ENCODE measurements at regions not wholly inside any gene's neighbourhood (a gene's known extent, or its start where the extent isn't known, plus 50 kb on each side); places are given as distances from the start of the nearest gene placed in this dataset.

DNA sequence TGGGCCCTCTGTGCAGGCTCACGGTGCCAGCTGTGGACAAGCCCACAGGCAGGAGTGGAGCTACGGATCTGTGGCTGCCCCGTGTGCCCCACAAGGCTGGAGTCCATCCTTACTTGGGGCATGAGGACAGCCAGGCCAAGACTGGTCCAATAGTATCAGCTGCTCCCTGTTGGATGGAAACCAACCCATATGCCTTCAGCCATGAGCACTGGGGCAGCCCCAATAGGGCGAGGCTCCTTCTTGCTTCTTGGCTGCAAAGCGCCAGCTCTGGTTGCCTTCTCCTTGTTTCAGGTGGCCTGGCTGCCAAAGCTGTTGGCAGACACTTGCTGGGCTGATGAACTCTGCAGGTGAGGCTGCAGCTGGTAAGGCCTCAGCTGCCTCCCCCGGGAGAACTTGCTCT is 188.0 kb downstream of the ENGASE start:
- Histone ChIP-seq H3K27ac (ENCODE audit: low read length) (no peak overlapping the region), H3K4me1 (ENCODE audit: insufficient read depth, low read length) (no peaks in the 10 kb centered on the region), H4K20me1 (ENCODE audit: insufficient read depth, low read length) (peaks cover 20% of the 10 kb centered on the region), H3K27me3 (ENCODE audit: insufficient read depth, low read length, poor library complexity) (peaks cover 12% of the 10 kb centered on the region), H2AFZ (ENCODE audit: low read depth, low read length) (no peak overlapping the region), H3K4me2 (ENCODE audit: insufficient read depth, low read length) (no peak overlapping the region), H3K9ac (ENCODE audit: low read depth, low read length) (no peak overlapping the region), H3K4me3 (ENCODE audit: low read depth in 1 of 2, low read length in 2 of 2) (no peak overlapping the region), H3K79me2 (ENCODE audit: insufficient read depth, low read length) (no peaks in the 10 kb centered on the region), H3K9me3 (ENCODE audit: insufficient read depth, low read length, severe bottlenecking) (no peaks in the 10 kb centered on the region), H3K36me3 (ENCODE audit: insufficient read depth, low read length) (no peaks in the 10 kb centered on the region)
- DNase-seq (no peak), ATAC-seq (ENCODE audit: insufficient read depth, low read depth) (no peak)
- no peak for TF ChIP-seq EZH2 (IDR thresholded peaks at IDR 0.05; ENCODE audit: borderline replicate concordance, low read depth, low read length, severe bottlenecking)
- TF ChIP-seq, protein P1, sequence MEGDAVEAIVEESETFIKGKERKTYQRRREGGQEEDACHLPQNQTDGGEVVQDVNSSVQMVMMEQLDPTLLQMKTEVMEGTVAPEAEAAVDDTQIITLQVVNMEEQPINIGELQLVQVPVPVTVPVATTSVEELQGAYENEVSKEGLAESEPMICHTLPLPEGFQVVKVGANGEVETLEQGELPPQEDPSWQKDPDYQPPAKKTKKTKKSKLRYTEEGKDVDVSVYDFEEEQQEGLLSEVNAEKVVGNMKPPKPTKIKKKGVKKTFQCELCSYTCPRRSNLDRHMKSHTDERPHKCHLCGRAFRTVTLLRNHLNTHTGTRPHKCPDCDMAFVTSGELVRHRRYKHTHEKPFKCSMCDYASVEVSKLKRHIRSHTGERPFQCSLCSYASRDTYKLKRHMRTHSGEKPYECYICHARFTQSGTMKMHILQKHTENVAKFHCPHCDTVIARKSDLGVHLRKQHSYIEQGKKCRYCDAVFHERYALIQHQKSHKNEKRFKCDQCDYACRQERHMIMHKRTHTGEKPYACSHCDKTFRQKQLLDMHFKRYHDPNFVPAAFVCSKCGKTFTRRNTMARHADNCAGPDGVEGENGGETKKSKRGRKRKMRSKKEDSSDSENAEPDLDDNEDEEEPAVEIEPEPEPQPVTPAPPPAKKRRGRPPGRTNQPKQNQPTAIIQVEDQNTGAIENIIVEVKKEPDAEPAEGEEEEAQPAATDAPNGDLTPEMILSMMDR (IDR thresholded peaks at IDR 0.05; ENCODE audit: borderline replicate concordance, extremely low read depth, low read length, poor library complexity, severe bottlenecking), result no peak

DNA sequence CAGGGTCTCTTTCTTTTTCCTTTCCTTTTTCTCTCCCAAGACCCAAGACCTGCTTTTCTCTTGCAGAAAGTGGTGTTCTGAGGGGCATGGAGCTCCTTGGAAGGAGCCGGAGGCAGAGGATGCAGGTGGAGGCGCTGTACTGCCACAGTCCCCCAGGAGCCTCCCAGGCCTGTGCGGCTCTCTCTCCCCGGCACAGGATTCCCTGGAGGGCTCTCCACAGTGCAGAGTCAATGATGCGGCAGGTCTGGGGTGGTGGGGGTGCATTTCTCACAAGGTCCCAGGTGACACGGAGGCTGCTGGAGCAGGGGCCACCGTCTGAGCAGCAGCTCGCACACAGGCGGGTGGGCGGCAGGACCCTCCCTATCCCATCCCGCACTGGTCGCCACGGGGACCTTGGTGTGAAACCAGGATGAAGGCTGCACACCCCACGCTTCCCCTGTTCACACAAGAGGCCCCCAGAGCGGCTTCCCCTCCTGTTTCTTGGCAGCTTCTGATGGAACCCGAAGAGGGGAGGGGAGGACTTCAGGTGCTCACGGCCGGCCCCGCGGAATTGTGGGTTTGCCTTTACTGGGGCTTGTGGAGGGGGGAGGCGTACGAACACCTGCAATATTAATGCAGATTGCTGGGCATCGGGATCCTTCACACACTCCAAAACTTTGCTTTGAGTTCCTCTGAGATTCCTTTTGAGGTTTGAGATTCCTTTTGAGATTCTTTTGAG is 186.9 kb downstream of the ENGASE start:
- H3K4me2 ChIP-seq (ENCODE audit: insufficient read depth, low read length), result no peak overlapping the region
- no peaks in the 10 kb centered on the region for H3K36me3 ChIP-seq (ENCODE audit: insufficient read depth, low read length)
- H2AFZ ChIP-seq (ENCODE audit: low read depth, low read length), result no peak overlapping the region
- no peak for ATAC-seq (ENCODE audit: insufficient read depth, low read depth)
- H3K27ac ChIP-seq (ENCODE audit: low read length), result no peak overlapping the region
- peaks cover 20% of the 10 kb centered on the region for H4K20me1 ChIP-seq (ENCODE audit: insufficient read depth, low read length)
- H3K9ac ChIP-seq (ENCODE audit: low read depth, low read length), result no peak overlapping the region
- peaks cover 16% of the 10 kb centered on the region for H3K27me3 ChIP-seq (ENCODE audit: insufficient read depth, low read length, poor library complexity)
- H3K79me2 ChIP-seq (ENCODE audit: insufficient read depth, low read length), result no peaks in the 10 kb centered on the region
- no peaks in the 10 kb centered on the region for H3K9me3 ChIP-seq (ENCODE audit: insufficient read depth, low read length, severe bottlenecking)
- no peak for DNase-seq
- H3K4me3 ChIP-seq (ENCODE audit: low read depth in 1 of 2, low read length in 2 of 2), result no peak overlapping the region
- TF ChIP-seq EZH2 (IDR thresholded peaks at IDR 0.05; ENCODE audit: borderline replicate concordance, low read depth, low read length, severe bottlenecking), result no peak
- TF ChIP-seq, protein P1 (IDR thresholded peaks at IDR 0.05; ENCODE audit: borderline replicate concordance, extremely low read depth, low read length, poor library complexity, severe bottlenecking), result no peak
- no peaks in the 10 kb centered on the region for H3K4me1 ChIP-seq (ENCODE audit: insufficient read depth, low read length)

DNA sequence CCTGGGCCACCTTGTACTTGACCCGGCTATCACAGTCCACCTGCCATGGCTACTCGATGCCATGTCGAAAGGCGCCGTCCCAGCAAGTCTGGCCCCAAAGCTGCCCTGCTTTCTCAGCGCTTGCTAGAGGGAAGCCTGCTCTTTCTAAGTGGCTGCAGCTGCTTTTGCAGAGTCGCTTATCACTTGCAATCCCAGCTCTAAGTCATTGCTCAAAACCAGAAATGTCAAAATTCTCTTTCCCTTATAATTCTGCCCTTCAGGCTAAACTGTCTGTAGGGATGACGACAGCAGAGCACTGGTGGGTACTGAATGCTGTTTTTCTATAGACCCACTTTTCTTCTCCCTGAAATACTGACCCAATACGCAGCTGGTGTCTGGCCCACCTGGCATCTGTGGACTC is 184.2 kb downstream of the ENGASE start:
- Histone ChIP-seq H4K20me1 (ENCODE audit: insufficient read depth, low read length) (peaks cover 26% of the 10 kb centered on the region), H3K79me2 (ENCODE audit: insufficient read depth, low read length) (no peaks in the 10 kb centered on the region), H3K4me2 (ENCODE audit: insufficient read depth, low read length) (no peak overlapping the region), H3K9ac (ENCODE audit: low read depth, low read length) (no peak overlapping the region), H3K4me1 (ENCODE audit: insufficient read depth, low read length) (no peaks in the 10 kb centered on the region), H3K27me3 (ENCODE audit: insufficient read depth, low read length, poor library complexity) (peaks cover 24% of the 10 kb centered on the region), H3K9me3 (ENCODE audit: insufficient read depth, low read length, severe bottlenecking) (no peaks in the 10 kb centered on the region), H3K36me3 (ENCODE audit: insufficient read depth, low read length) (no peaks in the 10 kb centered on the region), H2AFZ (ENCODE audit: low read depth, low read length) (no peak overlapping the region), H3K4me3 (ENCODE audit: low read depth in 1 of 2, low read length in 2 of 2) (no peak overlapping the region), H3K27ac (ENCODE audit: low read length) (no peak overlapping the region)
- DNase-seq, result no peak
- ATAC-seq (ENCODE audit: insufficient read depth, low read depth), result no peak
- TF ChIP-seq, protein P1 (IDR thresholded peaks at IDR 0.05; ENCODE audit: borderline replicate concordance, extremely low read depth, low read length, poor library complexity, severe bottlenecking), result no peak
- no peak for TF ChIP-seq EZH2 (IDR thresholded peaks at IDR 0.05; ENCODE audit: borderline replicate concordance, low read depth, low read length, severe bottlenecking)

All from DND-41 (cell line).